HG03060 (cell line): ENCODE measurements at regions not wholly inside any gene's neighbourhood (a gene's known extent, or its start where the extent isn't known, plus 50 kb on each side); places are given as distances from the start of the nearest gene placed in this dataset.

Experiments
- ATAC-seq: cut with Tn5 transposase; IDR thresholded peaks from one replicate; pipeline ENCODE4 v1.9.1; 2021; ENCODE audit warnings: low read depth, moderate number of reproducible peaks; ENCODE audit not compliant: unreplicated experiment

DNA sequence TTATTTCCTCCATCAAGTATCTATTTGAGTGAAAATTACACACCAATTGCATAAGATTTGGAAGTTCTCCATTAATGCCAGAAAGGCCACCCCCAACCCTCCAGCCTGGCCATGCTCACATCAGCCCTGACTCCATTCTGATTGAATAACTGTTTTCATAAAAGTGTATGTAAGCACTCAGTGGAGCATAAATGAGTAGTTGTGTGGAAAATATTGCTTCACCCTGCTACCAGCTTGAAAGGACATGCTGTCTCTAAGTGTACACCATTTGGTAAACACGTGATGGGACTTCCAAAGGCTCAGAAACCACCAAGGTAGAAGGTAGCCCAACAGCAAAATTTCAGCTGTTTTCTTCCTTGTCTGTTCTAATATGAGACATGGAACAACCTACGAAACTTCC lies 393.8 kb downstream of the ZNF385D start:
- ATAC-seq = no peak

DNA sequence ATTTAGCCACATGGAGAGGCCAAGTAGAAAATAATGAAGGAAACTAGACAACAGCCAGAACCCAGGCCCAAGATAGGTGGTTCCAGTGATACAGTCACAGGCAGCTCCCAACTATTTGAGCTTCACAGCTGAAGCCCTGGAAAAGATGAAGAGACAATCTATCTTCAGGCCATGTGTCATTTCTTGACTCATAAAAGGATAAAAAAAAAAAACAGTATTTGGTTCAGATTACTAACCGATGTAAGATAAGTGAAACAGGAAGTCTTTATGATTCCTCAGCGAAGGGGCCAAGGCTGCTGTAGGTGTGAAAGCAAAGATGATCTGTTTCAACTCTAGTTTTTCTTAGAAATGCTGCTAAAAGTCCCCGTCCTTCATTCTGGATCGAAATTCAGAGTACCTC lies 394.6 kb downstream of the ZNF385D start:
- no peak for ATAC-seq

DNA sequence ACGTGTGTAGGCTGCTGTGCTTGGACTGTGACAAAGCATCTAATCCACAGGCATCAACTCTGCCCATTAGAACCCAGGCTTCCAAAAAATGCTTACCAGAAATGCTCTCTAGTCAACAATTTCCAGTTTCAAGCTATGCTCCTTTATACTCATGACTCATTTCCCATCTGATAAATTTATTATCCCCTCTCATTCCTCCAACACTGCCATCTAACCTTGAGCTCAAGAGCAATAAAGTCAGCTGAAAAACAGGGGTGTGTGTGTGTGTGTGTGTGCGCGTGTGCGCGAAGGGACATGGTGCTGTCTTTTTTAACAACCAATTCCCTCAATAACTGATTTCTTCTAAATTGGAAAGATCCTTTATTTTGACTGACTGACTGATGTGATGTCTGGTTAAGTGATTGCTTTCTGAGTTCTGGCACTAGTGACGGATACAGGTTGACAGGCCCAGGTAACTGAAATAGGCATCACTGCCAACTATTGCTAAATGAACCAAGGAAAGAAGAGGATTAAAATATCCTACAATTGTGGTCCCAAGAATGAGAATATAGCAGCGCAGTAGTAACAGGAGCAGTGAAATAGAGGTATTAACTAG lies 405.5 kb downstream of the ZNF385D start:
- no peak for ATAC-seq

DNA sequence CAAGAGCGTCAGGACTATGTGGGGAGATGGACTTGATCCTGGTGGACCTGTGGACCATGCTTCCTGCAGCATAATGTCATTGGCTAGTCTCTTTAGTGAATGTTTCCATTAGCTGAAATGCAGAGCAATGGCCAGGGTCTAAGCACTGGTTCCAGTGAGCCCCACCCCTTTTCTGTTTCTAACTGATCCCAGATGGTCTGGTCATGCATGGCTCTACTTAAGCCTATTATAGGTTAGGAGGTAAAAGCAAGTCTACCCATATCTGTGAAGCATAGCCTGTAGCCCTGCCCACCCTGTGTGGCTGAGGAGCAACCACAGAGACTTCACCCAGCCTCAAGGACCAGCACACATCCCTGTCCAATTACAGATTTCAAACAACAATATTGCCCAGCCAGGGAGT lies 419.2 kb downstream of the ZNF385D start:
- no peak for ATAC-seq

DNA sequence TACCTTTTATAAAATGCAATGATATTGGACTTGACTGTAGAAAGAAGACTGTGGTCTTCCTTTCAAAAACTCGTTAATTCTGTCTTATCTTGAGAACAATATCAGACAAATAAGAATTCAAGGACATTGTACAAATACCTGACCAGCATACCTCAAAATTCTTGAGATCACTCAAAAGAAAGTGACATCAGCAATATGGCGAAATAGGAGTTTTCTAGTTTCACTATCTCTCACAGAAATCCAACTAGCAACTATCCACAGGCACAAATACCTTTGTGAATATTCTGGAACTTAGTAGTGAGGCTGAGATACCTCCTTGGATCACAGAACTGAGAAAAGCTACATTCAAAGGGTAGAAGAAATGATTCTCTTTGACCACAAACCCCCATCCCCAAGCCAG lies 419.7 kb downstream of the ZNF385D start:
- ATAC-seq = no peak

DNA sequence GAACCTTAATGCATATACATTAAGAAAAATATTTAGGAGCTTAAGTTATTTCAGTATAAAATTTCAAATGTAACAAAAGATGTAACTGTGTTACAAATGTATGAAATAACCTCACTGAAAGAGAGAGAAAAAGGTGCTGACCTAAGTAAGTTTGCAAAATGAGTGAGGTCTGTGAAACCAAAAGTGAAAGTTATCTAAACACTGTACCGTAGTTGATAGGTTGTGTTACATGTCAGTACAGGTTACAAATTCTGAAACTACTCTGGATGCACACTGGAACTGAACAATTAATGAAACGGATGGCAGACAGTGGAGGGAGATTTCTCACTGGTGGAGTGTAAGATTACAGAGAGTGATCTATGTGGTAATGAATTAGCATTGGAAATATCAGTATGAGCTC lies 420.7 kb downstream of the ZNF385D start:
- ATAC-seq = peak; percentile 92

DNA sequence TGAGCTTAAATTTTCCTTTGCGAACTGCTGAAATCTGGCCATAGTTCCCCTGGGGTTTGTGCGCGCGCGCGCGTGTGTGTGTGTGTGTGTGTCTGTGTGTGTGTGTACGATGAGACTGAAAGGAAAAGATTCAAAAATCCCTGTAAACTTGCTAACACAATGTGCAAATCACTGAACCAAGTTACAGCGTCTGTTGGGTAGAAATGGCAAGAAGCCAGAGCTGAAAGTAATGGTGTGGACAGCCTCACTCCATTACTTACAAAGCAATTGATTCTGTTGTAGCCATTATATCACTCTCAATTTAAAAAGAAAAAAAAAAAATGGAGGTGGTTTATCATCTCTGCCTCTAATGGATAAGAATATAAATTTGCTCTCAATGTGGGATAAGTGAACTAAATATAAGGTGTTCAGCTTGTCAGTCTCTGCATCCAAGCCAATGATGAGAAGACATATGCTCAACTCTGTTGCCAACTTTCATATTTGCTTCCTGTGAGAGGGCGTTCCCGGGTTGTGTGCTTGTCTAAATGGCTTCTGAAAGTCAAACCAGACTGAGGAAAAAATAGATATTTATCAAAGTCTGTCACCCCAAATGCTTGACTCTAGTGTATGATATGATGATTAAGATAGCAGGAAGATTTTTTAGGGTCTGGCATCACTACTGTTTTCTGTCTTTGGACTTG lies 422.2 kb downstream of the ZNF385D start:
- no peak for ATAC-seq

DNA sequence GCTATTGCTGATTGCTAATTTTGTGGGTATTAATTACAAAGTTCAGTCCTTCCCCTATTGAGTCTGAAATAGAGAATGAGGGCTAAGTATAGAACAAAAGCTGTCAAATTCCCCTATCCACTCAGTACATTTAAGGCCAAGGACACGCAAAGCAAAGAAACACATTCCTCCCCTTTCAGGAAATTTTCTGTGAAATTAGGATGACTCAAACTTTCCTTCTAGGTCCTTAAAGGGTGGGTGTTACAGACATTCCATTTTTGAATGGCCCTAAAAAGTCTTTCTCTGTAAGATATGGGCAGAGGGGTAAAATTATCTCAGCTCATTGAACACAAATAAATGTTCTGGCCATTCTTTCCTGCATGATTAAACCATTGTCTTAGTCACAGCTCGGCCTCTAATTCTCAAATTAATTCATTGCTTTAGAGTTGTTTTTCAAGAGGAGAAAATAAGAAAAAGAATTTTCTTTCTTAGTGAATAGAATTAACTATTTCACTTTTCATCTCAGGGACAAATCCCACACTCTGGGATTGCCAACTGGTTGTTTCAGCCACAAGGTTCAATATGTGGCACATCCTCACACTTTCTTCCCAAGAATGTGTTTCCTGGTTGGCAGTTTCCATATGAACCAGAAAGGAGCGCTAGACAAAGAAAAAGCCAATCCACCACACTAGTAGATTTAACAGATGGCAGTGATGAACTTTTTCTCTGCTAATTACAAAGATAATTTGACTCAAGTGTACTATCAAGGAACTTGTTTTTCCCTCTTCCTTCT lies 424.1 kb downstream of the ZNF385D start:
- ATAC-seq = no peak

DNA sequence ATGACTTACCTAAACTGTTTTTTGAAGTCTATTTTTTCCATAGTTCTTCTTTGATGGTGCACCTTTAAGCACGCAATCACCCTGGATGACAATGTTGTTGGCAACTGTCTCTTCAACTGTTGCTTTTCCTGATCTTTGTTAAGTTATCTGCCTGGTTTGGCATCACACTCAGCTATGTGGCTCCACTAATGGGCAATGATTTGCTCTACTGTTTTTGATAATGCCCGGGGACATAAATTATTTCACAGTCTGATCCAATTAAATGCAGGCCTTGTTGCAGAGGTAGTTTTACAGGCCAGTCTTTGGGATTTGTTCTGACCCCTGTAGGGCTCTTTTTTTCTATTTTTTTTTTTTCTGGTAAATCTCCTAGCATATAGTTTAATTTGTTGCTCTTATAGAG lies 436.3 kb downstream of the ZNF385D start:
- ATAC-seq = no peak

DNA sequence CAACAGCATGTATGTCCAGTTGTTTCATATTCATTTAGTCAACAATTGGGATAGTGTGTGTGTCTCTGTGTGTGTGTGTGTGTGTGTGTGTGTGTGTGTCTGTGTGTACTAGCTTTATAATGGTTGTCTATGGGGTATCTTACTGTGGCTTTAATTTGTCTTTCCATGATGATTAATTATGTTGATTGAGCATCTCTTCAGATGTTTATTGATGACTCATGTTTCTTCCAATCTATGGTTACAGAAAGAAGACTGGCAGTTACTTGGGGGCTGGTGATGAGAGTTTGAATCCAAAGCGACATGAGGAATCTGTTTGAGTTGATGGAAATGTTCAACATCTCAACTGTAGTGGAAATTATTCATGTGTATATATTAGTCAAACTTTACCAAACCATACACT lies 440.1 kb downstream of the ZNF385D start:
- ATAC-seq = no peak

DNA sequence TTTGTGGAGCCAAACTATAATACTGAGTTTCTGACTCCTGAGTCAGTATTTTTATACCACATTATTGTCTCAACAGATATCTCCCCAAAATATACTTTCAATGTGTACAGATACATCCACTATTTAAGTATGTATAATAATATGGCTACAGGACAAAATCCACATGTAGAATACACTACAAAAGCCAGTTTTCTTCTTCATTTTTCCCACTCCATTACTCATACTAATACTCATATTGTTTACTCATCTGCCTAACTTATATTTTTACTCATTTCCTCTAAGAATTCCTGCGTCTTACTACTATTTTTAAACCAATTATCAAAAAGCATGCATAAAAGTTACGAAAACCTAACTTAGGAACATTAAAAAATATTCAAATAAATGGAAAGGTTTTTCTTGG lies 440.8 kb downstream of the ZNF385D start:
- no peak for ATAC-seq

DNA sequence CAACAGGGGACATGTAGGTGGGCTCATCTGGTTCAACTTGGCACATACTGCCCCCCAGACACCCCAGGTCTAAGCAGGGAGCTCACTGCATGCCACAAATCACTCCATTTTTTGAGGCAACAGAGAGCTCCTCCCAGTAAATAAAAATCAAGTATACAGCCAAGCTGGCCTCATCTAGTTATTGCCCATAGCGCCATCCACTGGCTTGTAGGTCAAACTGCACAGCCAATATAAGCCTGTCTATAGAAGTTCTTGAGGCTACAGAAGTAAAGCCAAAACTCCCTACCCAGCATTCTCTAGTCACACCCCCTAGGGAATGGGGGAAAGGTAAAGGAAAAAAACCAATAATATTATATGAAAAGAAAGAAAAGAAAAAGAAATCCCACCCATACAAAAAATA lies 453.7 kb downstream of the ZNF385D start:
- no peak for ATAC-seq

DNA sequence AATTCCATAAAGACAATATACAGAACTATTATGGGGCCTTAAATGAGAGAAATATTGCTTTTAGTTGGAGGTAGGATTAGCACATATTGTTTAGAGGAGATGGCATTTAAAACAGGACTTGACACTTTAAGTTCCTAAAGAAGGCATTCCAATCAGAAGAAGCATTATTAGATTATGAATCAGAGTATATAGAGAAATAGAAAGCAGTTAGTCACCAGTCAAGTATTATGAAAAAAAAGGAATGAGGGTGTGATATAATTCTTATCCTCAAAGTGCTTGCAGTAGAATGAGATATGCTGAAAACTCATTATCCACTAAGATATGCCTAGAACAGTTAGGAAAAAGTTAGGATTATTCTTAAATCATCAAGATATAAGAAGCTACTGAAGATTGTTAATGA lies 456.2 kb downstream of the ZNF385D start:
- no peak for ATAC-seq

DNA sequence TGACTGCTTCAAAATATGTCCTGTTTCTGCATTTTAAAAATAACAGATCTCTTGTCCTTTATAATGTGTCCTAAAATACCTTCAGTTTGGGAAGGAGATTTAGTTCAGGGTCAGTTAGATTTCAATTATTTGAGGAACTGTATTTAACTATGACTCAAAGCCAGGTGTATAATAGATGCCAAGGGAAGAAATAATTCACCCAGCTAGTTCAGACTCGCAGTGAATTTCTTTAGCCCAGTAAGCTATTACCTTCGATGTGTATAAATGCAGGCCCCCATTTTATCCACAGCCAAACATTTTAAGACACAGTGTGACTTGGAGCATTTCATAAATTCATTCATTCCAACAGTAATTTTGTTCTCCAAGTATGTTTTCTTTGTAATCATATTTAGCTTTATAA lies 458.0 kb downstream of the ZNF385D start:
- ATAC-seq = no peak

DNA sequence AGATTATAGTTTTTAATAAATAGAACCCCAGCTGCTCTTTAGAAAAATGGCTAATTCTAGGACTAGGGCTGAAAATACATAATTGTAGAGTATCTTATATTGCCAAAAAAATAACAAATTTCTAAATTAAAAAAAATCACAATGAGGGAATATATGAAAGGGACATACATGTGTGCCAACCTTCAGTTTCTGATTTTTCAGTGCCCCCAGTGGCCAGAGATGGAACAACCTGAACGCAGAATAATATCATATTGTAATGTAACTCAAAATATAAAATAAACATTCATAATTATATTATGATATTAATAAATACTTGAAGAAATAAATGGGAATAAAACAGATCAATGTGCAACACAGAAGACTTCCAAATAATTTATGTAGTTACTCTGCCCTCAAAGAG lies 460.5 kb downstream of the ZNF385D start:
- no peak for ATAC-seq

DNA sequence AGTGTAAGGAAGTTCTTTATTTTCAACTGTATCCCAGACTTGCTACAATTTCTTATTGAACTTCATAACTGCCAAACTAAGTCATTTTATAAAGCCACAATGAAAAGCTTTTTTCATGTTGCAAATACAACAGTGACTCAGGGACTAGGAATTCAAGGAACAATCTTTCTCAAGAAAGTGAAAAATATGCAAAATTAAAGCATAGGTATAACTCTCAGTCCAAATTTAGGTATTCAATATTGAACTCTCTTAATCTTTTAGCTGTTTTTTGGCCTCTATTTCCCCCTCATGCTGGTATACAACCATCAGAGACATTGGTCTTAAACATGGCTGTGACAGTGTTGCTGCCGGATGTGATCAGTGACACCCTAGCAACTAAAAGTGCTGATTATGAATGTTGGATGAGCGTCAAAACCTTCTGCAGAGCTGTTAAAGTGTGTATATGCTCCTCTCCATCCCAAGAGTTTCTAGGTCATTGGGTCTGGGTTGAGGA lies 476.9 kb downstream of the ZNF385D start:
- no peak for ATAC-seq

DNA sequence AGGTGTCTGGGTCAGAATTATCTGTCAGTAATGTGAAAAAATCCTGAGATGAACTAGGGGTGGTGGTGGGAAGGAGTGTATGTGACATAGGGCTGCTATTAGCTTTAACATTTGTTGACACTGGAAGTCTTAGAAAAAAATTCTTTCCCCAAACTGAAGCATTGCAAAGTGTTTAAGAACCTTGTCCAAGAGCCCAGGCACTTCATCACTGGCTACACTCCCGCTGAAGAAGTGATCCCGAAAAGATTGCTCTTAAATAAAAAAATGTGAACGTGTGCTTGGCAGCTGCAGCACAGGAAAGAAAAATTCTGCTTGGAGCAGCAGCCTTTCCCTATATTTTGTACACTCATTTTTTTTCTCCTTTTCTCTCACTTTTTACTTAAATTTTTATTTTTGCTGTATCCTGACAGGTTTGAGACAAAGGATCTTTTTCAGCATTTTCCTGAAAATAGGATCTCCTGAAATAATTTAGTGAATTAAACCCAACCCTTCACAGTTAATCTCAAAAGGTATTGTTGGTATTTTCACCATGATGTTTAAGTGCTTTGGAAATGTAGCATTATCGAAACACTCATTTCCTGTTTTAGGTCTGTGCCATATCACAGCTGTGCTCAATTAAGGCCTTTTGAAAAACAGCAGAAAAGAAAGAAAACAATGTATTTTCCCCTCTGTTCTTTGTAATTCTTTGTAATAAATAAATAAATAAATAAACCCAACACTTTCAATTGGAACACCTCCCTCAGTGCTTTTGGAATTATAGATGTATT lies 477.6 kb downstream of the ZNF385D start:
- ATAC-seq = no peak

DNA sequence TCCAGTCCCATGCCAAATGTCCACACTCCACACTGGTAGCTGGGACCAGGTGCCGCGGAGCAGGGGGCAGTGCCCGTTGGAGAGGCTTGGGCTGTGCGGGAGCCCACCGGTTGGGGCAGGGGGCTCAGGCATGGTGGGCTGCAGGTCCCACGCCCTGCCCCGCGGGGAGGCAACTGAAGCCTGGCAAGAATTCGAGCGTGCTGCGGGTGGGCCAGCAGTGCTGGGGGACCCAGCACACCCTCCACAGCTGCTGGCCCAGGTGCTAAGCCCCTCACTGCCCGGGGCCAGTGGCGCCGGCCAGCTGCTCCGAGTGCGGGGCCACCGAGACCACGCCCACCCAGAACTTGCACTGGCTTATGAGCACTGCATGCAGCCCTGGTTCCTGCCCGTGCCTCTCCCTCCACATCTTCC lies 479.4 kb downstream of the ZNF385D start:
- ATAC-seq = no peak

DNA sequence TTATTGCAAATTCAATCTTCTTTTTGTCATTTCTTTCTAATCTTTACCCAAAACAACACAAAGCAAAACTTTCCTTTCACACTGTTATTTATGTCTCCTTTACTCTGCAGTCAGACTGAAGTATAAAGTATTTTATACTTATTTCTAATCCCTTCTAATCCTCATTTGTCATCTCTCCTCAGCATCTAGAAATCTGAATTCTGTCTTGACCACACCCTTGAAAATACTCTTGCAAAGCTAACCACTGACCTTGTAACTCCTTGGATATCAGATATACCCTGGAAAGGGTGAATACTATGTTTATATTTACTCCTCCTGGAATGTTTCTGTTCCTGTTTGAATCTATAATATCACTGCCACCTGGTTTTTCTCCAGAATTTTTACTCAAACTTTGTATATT lies 481.1 kb downstream of the ZNF385D start:
- ATAC-seq = no peak

DNA sequence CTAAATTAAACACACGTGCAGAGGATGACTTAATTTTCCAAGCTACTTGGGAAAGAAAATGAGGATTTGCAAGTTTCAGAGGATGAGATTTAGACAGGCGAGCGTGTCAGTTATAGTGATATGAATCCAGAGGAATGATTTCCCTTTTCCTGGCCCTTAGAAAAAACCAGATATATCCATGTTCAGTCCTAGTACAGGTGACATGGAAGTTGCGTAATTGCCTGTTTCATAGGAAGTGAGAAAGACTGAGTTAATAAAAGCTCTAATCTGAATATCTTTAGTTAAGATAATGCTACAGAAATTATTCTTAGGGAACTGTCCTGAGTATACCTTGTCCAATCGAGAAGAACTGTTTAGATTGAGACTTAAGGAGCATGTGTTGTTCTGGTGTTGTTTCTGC lies 490.5 kb downstream of the ZNF385D start:
- no peak for ATAC-seq

DNA sequence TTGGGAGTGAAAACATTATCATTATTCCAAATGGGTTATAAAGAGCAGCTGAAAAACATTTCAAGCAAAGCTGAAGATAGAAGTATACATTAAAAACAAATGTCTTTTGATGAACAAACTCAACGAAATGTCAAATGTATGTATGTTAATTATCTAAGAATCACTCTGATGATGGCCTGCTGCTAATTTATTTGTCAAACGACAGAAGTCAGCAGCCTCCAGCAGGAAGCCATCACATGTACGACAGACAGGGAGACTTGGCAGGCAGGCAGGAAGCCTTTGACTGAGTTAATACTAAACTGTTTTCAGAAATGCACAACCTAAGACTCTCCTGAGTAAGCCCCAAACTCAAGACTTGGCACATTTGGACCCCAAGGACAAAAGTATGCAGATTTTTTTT lies 491.1 kb downstream of the ZNF385D start:
- no peak for ATAC-seq
